Muscle of leg (tissue), 3 donors: ENCODE measurements at regions not wholly inside any gene's neighbourhood (a gene's known extent, or its start where the extent isn't known, plus 50 kb on each side); places are given as distances from the start of the nearest gene placed in this dataset.

Experiments used
- DNase-seq: peaks from one replicate; pipeline ENCODE4 v3.0.0; 2013
- H3K27ac ChIP-seq: one replicate; pipeline ENCODE4 v1.5.1; 2013; ENCODE audit warnings: mild to moderate bottlenecking, low read length, control low read depth
- H3K27me3 ChIP-seq: one replicate; pipeline ENCODE4 v1.6.1; 2013; ENCODE audit warnings: low read length; ENCODE audit not compliant: control insufficient read depth, insufficient read depth
- H3K36me3 ChIP-seq: one replicate; pipeline ENCODE4 v1.6.1; 2013; ENCODE audit warnings: low read length; ENCODE audit not compliant: control insufficient read depth, insufficient read depth
- H3K4me1 ChIP-seq: one replicate; pipeline ENCODE4 v1.6.1; 2013; ENCODE audit warnings: low read length; ENCODE audit not compliant: control insufficient read depth, insufficient read depth
- H3K4me3 ChIP-seq: one replicate; pipeline ENCODE4 v1.5.1; 2013; ENCODE audit warnings: low read length, control low read depth
- H3K9me3 ChIP-seq: replicated peaks from 2 replicates; pipeline ENCODE4 v1.6.1; 2013; ENCODE audit warnings: low read depth, low read length; ENCODE audit not compliant: control insufficient read depth
- WGBS: methylation state at CpG from one replicate; pipeline ENCODE4 v1.1.5; 2013; ENCODE audit warnings: missing lambda C conversion rate; ENCODE audit not compliant: insufficient coverage; 5-methylcytosine and 5-hydroxymethylcytosine counted together

GRCh38 chr18:7476386-7476785, 90.7 kb upstream of the PTPRM start:
- WGBS = 31% methylated on average over 6 of the region's 6 CpGs
- H3K36me3 ChIP-seq = no peaks in the 10 kb centered on the region
- no peak overlapping the region for H3K4me3 ChIP-seq
- H3K27ac ChIP-seq = no peak overlapping the region
- DNase-seq = no peak
- H3K27me3 ChIP-seq = no peaks in the 10 kb centered on the region
- H3K9me3 ChIP-seq = no peaks in the 10 kb centered on the region
- H3K4me1 ChIP-seq = no peaks in the 10 kb centered on the region

DNA sequence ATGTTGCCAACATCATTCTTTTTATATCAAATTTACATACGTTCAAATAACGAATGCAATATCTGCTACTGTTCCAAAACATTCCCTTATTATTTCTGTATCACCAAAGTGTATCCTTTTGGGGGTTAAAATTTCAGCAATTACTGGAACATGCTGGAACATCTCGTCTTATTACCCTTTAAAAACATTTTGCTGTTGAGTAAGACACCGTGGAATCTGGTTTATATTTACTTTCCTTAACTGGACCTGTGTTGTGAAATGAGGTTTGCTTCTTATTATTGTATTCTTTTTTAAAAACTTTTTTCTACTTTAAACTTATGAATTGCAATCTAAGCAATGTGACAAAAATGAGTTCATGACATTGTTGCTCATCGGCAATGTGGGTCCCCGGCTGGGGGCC, 87.4 kb upstream of the PTPRM start:
- Histone ChIP-seq H3K36me3 (no peaks in the 10 kb centered on the region), H3K4me3 (no peak overlapping the region), H3K9me3 (no peaks in the 10 kb centered on the region), H3K27me3 (no peaks in the 10 kb centered on the region), H3K27ac (no peak overlapping the region), H3K4me1 (no peaks in the 10 kb centered on the region)
- no peak for DNase-seq
- 75% methylated on average over 2 of the region's 6 CpGs for WGBS

DNA sequence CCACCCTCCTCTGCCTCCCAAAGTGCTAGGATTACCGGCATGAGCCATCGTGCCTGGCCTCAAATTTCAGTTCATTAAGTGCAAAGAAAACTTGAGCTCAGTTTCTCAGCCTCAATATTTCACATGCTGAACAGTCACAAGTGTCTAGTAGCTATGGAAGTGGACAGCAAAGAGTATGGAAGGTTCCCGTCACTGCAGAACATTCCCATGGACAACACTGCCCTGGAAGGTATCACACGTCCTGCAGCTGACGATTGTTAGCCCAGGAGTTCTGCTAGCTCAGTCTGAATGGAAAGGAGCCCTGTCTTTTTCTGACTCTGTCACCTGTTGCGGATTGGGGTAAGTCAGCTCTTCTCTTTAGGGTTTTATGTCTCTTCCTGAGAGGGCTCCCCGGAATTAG, 86.2 kb upstream of the PTPRM start:
- Histone ChIP-seq H3K27me3 (no peaks in the 10 kb centered on the region), H3K27ac (no peak overlapping the region), H3K36me3 (no peaks in the 10 kb centered on the region), H3K4me1 (no peaks in the 10 kb centered on the region), H3K9me3 (no peaks in the 10 kb centered on the region), H3K4me3 (no peak overlapping the region)
- WGBS = 72% methylated on average over 4 of the region's 7 CpGs
- DNase-seq = no peak

DNA sequence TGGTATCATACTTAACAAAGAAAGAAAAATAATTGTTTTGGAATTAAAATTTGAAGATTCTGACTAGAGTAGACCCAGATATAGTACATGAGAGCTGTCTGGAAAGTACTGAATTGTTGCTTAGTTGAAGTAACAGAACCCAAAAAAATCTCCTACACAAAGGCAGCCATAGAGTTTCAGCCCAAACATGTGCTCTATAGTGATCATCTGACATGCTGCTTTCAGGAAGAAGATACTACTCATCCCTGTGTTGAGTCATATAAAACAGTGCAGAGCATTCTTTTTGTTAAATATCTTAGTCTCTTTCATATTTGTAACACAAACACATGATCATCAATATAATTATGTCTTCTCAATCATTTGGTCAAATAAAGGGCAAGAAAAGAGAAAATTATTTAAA, 84.8 kb upstream of the PTPRM start:
- no peak for DNase-seq
- Histone ChIP-seq H3K4me3 (no peak overlapping the region), H3K4me1 (no peaks in the 10 kb centered on the region), H3K27me3 (no peaks in the 10 kb centered on the region), H3K36me3 (no peaks in the 10 kb centered on the region), H3K9me3 (no peaks in the 10 kb centered on the region), H3K27ac (no peak overlapping the region)

DNA sequence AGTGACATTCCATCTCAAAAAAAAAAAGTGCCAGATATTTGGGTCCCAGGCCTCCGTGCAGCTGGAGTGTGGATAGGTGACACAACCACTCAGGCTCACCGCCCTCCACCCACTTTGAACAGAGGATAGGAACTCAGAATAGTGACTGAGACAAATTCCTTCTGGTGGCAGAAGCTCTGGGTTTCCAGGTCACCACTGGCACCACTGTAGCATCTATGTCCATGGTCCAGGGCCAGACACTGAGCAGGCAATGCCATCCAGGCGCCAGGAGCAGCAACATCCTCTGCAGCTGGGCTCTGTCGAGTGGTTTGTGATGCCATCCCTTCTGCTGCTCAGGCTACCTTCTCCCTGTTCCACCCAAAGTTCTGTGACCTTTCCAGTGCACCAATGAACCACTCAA, 81.5 kb upstream of the PTPRM start:
- Histone ChIP-seq H3K4me1 (no peaks in the 10 kb centered on the region), H3K27me3 (peaks cover 2% of the 10 kb centered on the region), H3K27ac (no peak overlapping the region), H3K4me3 (no peak overlapping the region), H3K9me3 (no peaks in the 10 kb centered on the region), H3K36me3 (no peaks in the 10 kb centered on the region)
- 89% methylated on average over 3 of the region's 4 CpGs for WGBS
- DNase-seq = no peak

GRCh38 chr18:7488571-7488970, 78.5 kb upstream of the PTPRM start:
- H3K9me3 ChIP-seq = no peaks in the 10 kb centered on the region
- no peaks in the 10 kb centered on the region for H3K4me1 ChIP-seq
- no peak overlapping the region for H3K27ac ChIP-seq
- H3K27me3 ChIP-seq = peaks cover 2% of the 10 kb centered on the region
- DNase-seq = no peak
- no peaks in the 10 kb centered on the region for H3K36me3 ChIP-seq
- WGBS = no CpG with 5 or more reads among the region's 4 CpGs
- H3K4me3 ChIP-seq = no peak overlapping the region

DNA sequence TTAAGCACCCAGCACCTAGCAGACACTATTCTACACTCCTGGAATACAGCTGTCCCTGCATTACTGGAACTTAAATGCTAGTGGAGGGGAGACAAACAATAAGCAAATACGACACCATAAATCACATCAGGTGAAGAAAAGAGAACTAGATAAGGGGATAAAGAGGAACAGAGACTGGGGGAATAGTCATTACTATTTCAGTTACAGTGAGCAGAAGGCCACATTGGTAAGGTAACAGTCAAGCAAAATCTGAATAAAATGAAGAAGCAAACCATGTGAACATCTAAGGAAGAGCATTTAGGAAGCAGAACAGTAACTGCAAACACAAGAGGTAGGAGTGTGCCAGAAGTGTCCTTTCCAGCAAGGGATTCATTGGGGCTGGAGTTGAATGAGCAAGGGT, 77.0 kb upstream of the PTPRM start:
- Histone ChIP-seq H3K27ac (no peak overlapping the region), H3K4me3 (no peak overlapping the region), H3K9me3 (no peaks in the 10 kb centered on the region), H3K36me3 (no peaks in the 10 kb centered on the region), H3K27me3 (peaks cover 2% of the 10 kb centered on the region), H3K4me1 (no peaks in the 10 kb centered on the region)
- WGBS = no CpG with 5 or more reads among the region's 1 CpG
- DNase-seq = no peak

DNA sequence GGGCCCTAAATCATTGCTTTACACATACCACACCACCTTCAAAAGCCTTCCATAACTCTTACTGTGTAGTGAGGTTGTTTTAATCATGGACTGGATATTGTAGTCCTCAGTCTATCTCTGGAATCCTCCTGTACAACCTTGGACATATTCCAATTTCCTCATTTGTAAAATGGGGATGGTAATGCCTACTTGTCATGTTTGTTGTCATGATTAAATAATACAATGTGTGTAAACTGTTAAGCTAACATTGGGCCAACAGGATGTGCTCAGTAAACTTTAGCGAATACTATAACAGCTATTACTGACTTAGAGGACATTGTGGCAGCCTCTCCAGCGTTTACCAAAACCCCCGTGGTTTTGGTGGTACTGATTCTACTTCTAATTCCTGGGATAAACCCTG, 74.7 kb upstream of the PTPRM start:
- no peak for DNase-seq
- H3K27ac ChIP-seq = no peak overlapping the region
- WGBS = no CpG with 5 or more reads among the region's 3 CpGs
- no peaks in the 10 kb centered on the region for H3K4me1 ChIP-seq
- H3K27me3 ChIP-seq = peaks cover 2% of the 10 kb centered on the region
- H3K4me3 ChIP-seq = no peak overlapping the region
- H3K9me3 ChIP-seq = no peaks in the 10 kb centered on the region
- H3K36me3 ChIP-seq = no peaks in the 10 kb centered on the region

- Histone ChIP-seq H3K4me3 (no peak overlapping the region), H3K27ac (no peak overlapping the region), H3K9me3 (no peaks in the 10 kb centered on the region), H3K4me1 (no peaks in the 10 kb centered on the region), H3K36me3 (no peaks in the 10 kb centered on the region), H3K27me3 (no peaks in the 10 kb centered on the region)
- DNase-seq = no peak
Measured at GRCh38 chr18:7497081-7497480, 70.0 kb upstream of the PTPRM start.

- Histone ChIP-seq H3K27me3 (no peaks in the 10 kb centered on the region), H3K4me3 (no peak overlapping the region), H3K36me3 (no peaks in the 10 kb centered on the region), H3K27ac (no peak overlapping the region), H3K9me3 (no peaks in the 10 kb centered on the region), H3K4me1 (no peaks in the 10 kb centered on the region)
- WGBS = 71% methylated on average over 1 of the region's 4 CpGs
- no peak for DNase-seq
Measured at GRCh38 chr18:7511106-7511505, 56.0 kb upstream of the PTPRM start.

DNA sequence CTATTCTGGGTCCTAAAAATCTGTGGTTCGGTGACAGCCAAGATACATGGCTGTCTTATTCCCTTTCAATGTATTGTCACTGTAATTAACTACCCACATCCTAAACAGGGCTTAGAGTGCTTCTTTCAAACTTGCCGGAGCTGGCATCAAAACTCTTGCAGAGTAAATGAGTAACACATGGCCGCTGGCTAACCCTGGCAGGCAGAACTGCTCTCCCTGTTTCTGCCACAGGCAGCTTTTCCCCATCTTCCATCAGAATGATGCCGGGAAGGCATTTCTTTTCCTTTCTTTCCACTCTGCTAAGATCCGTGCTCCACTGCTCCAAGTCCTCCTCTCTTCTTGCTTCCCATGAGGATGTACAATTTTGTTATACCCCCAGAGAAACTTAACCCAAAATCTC, 54.8 kb upstream of the PTPRM start:
- no peak overlapping the region for H3K27ac ChIP-seq
- H3K36me3 ChIP-seq = no peaks in the 10 kb centered on the region
- H3K4me1 ChIP-seq = no peaks in the 10 kb centered on the region
- peak; percentile 37 for DNase-seq
- no peaks in the 10 kb centered on the region for H3K27me3 ChIP-seq
- H3K9me3 ChIP-seq = no peaks in the 10 kb centered on the region
- H3K4me3 ChIP-seq = no peak overlapping the region
- WGBS = 50% methylated on average over 5 of the region's 5 CpGs
